NCI-H460 (cell line): ENCODE measurements at regions not wholly inside any gene's neighbourhood (a gene's known extent, or its start where the extent isn't known, plus 50 kb on each side); places are given as distances from the start of the nearest gene placed in this dataset.

Experiments
- DNase-seq: peaks from one replicate; pipeline ENCODE4 v3.0.0-alpha.2; 2016; ENCODE audit warnings: low read depth; ENCODE audit errors: extremely low read depth

GRCh38 chr10:56745490-56745889, 384.4 kb upstream of the ZWINT start:
- no peak for DNase-seq

GRCh38 chr10:56728349-56728748, 367.3 kb upstream of the ZWINT start:
- DNase-seq = no peak

DNA sequence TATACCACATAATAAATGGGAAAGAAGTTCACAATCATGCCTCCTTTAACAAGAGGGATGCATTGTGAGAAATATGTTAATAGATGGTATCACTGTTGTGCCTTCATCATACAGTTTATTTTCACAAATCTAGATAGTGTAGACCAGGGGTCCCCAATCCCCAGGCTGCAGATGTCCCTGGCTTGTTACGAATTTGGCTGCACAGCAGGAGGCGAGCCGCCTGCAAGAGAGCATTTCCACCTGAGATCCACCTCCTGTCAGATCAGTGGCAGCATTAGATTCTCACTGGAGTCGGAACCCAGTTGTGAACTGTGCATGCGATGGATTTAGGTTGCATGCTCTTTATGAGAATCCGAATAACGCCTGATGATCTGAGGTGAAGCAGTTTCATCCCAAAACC, 361.9 kb upstream of the ZWINT start:
- DNase-seq = no peak

- DNase-seq = no peak
Measured at GRCh38 chr10:56715262-56715661, 354.2 kb upstream of the ZWINT start.

DNA sequence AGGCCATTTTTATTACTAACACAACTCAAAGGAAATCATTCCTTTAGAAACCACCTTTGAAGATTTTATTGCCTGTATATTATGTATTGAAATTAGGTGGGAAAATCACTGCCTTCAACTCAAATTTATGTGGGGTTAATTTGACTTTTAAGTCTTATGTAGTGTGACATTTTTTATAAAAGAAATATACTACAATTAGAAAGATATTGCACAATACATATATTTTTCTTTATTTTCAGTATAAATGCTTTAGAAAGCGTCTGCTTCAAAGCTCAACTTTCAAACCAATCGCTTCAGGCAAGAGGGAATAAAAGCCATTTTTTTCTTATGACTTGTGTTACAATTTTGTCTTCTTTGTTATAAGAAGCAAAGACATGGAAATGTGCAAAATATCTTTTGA, 337.4 kb upstream of the ZWINT start:
- DNase-seq = no peak

GRCh38 chr10:56679578-56679977, 318.5 kb upstream of the ZWINT start:
- DNase-seq = no peak

- no peak for DNase-seq
Measured at GRCh38 chr10:56662765-56663447, 301.8 kb upstream of the ZWINT start.

GRCh38 chr10:56653289-56653688, 292.2 kb upstream of the ZWINT start:
- no peak for DNase-seq

GRCh38 chr10:56646329-56647111, 285.5 kb upstream of the ZWINT start:
- no peak for DNase-seq

GRCh38 chr10:56633876-56634452, 272.9 kb upstream of the ZWINT start:
- DNase-seq = no peak

GRCh38 chr10:56632537-56632936, 271.5 kb upstream of the ZWINT start:
- DNase-seq = no peak

DNA sequence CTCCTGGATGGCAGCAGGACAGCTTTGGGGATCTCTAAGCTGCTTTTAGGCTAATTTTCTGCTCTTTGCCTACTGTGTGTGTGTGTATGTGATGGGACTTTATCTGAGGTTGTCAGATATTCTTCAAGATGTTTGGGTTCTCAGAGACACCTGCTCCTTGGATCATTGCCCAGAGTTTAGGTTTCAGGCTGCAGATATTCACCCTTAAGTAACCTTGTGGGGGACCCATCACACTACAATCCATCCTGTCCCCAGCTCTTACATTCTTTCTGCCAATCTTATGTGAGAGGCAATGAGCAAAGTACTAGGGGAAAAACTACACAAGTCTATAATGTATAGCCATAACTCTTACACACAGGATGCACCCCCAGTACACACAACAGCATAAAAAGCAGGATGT, 263.0 kb upstream of the ZWINT start:
- no peak for DNase-seq

GRCh38 chr10:56623064-56623463, 262.0 kb upstream of the ZWINT start:
- no peak for DNase-seq

DNA sequence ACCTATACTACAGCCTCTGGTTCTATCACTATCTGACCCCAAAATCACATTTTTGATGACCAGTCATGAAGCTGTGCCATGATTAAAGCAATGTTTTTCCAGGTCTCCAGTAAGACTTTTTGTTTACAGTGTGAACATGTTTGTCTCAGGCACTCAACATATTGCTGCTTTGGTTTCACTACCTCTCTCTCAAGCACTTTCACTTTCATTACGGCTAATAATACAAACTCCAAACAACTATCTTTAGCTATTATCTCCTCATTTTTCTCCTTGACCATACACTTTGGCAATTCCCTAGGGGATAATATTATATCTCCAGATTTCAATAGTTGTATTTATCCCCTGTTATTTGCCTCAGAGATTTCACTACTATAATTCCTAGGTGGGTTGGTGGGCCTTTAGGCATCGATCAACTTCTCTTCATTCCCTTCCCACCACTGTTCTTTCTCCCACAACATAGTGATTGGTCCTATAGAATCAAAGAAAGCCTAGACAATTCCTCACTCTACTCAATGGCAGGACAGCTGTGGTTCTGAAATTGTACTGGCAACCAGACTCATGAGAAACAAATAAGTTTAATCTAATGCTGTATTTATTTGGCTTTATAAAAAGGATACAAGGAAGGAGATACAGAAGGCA, 261.4 kb upstream of the ZWINT start:
- peak; percentile 15 for DNase-seq

DNA sequence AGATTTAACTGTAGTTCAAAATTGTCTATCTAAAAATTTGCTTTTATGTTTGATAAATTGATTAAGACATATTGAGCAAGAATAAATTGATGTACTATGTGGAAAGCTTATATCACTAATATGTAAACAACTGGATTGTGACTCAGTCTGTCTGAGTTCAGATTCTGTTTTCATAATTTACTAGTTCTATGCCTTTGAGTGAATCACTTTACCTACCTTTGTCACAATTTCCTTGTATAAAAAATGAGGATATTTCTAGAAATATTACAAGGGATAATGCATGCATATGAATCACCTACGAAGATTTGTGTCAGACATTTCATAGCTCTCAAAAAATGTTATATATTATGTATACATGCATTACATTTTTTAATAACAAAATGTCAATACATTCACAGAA, 245.1 kb upstream of the ZWINT start:
- no peak for DNase-seq

DNA sequence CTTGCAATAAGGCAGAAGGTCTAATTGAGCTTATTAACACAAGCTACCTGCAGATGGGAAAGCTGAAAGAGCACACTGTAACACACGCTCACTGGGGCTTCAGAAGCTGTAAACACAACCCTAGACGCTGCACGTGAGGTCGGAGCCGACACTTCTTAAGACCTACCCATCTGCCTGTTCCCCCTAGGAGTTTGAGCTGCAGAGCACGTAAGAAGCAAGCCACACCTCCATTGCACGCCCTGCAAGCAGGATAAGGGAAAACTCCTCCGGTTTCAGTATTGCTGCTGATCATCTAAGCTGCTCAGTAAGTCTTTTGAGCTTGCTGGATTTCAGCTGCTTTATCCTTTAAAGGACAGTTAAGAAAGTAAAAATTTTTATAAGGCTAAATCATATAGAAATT, 244.0 kb upstream of the ZWINT start:
- DNase-seq = no peak

DNA sequence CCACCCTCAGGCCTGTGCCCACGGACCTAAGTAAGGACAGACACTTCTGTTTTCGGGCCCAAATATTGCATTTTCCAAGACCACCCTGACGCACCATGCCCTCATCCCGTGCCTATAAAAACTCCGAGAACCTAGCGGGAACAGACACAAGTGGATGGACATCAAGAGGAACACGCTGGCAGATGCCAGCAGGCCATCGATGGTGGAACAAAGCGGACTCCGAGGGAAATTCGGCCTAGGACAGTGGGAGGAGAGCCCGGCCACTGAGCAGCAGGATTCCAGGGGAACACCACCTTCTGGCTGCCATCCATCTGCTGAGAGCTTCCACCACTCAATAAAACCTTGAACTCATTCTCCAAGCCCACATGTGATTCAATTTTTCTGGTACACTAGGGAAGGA, 243.6 kb upstream of the ZWINT start:
- no peak for DNase-seq

DNA sequence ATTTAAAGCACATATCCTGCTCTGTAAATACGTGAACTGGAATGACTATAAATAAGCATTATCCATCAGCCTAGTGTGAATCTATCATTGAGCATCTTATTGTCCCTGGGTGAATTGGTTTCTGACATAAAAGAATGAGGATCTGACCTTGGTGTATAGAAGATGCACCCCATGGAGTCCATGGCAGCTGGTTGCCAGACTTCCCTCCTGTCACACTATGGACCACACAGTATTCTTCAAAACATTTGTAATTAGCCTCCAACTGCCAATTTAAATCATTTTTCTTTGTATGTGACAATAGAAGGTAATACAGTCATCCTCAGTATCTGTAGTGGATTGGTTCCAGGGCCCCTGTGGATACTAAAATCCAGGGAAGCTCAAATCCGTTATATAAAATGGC, 238.1 kb upstream of the ZWINT start:
- no peak for DNase-seq

- no peak for DNase-seq
Measured at GRCh38 chr10:56596257-56596656, 235.2 kb upstream of the ZWINT start.

DNA sequence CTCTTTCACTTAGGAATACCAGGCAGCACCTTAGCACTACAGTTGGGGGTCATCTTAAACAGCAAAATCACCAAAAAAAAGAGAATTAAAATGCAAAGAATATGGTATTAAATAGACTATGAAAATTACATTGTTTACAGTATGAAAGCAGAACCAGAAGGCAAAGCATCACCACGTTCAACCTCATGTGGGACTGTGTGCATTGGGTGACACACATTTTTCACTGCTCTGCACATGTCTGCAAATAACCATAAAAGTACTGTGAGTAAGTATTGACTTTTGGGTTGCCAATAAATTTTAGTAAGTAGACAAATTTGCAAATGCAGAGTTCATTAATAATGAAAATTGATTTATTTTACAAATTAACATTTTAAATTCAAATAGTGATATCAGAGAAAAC, 232.1 kb upstream of the ZWINT start:
- no peak for DNase-seq

GRCh38 chr10:56586461-56586891, 225.4 kb upstream of the ZWINT start:
- no peak for DNase-seq
